ENCODE measurements at regions not wholly inside any gene's neighbourhood (a gene's known extent, or its start where the extent isn't known, plus 50 kb on each side); places are given as distances from the start of the nearest gene placed in this dataset.

- ATAC-seq = no peak
- Mint-ChIP-seq H3K9me3 (peaks cover 0 to 9% of the 10 kb centered on the region in 2 donors), H3K27ac (no peak overlapping the region), H3K36me3 (no peaks in the 10 kb centered on the region)
- DNase-seq (ENCODE audit: low spot score in 2 of 2) = no peak
These were observed 714.7 kb downstream of the EPHA4 start for GRCh38 chr2:220857368-220857767.

- no peak for DNase-seq (ENCODE audit: low spot score in 2 of 2)
- Mint-ChIP-seq H3K9me3 (peaks cover 0 to 9% of the 10 kb centered on the region in 2 donors), H3K27ac (no peak overlapping the region), H3K36me3 (no peaks in the 10 kb centered on the region)
- no peak for ATAC-seq
These were observed 714.0 kb downstream of the EPHA4 start for GRCh38 chr2:220858101-220858500.

- Mint-ChIP-seq H3K27ac (no peak overlapping the region), H3K9me3 (peaks cover 8 to 11% of the 10 kb centered on the region in 2 donors), H3K36me3 (no peaks in the 10 kb centered on the region)
- no peak for ATAC-seq
- no peak for DNase-seq (ENCODE audit: low spot score in 2 of 2)
These were observed 700.2 kb downstream of the EPHA4 start for GRCh38 chr2:220871909-220872308.

- Mint-ChIP-seq H3K27ac (no peak overlapping the region), H3K9me3 (no peaks in the 10 kb centered on the region), H3K36me3 (no peaks in the 10 kb centered on the region)
- ATAC-seq = no peak
- no peak for DNase-seq (ENCODE audit: low spot score in 2 of 2)
These were observed 695.9 kb downstream of the EPHA4 start for GRCh38 chr2:220876080-220876824.

GRCh38 chr2:220877491-220877890 is 694.6 kb downstream of the EPHA4 start:
- Mint-ChIP-seq H3K36me3 (no peaks in the 10 kb centered on the region), H3K27ac (no peak overlapping the region), H3K9me3 (no peaks in the 10 kb centered on the region)
- DNase-seq (ENCODE audit: low spot score in 2 of 2) (no peak), ATAC-seq (no peak)

- DNase-seq (ENCODE audit: low spot score in 2 of 2) (no peak), ATAC-seq (no peak)
- Mint-ChIP-seq H3K27ac (no peak overlapping the region), H3K9me3 (no peaks in the 10 kb centered on the region), H3K36me3 (no peaks in the 10 kb centered on the region)
These were observed 694.2 kb downstream of the EPHA4 start for GRCh38 chr2:220877897-220878296.

- Mint-ChIP-seq H3K9me3 (no peaks in the 10 kb centered on the region), H3K36me3 (no peaks in the 10 kb centered on the region), H3K27ac (no peak overlapping the region)
- DNase-seq (ENCODE audit: low spot score in 2 of 2) (no peak), ATAC-seq (no peak)
These were observed 691.2 kb downstream of the EPHA4 start for GRCh38 chr2:220880623-220881596.

GRCh38 chr2:220882507-220882906 is 689.6 kb downstream of the EPHA4 start:
- no peak for DNase-seq (ENCODE audit: low spot score in 2 of 2)
- no peaks in the 10 kb centered on the region for H3K9me3 Mint-ChIP-seq
- no peak overlapping the region for H3K27ac Mint-ChIP-seq
- no peaks in the 10 kb centered on the region for H3K36me3 Mint-ChIP-seq
- no peak for ATAC-seq

GRCh38 chr2:220885593-220885992 is 686.5 kb downstream of the EPHA4 start:
- DNase-seq (ENCODE audit: low spot score in 2 of 2) (no peak), ATAC-seq (no peak)
- H3K9me3 Mint-ChIP-seq = peaks cover 0 to under 1% of the 10 kb centered on the region in 2 donors
- H3K36me3 Mint-ChIP-seq = no peaks in the 10 kb centered on the region
- H3K27ac Mint-ChIP-seq = no peak overlapping the region

GRCh38 chr2:220887271-220887870 is 684.7 kb downstream of the EPHA4 start:
- no peak overlapping the region for H3K27ac Mint-ChIP-seq
- no peak for ATAC-seq
- no peak for DNase-seq (ENCODE audit: low spot score in 2 of 2)
- H3K36me3 Mint-ChIP-seq = no peaks in the 10 kb centered on the region
- peaks cover 0 to 4% of the 10 kb centered on the region in 2 donors for H3K9me3 Mint-ChIP-seq

- Mint-ChIP-seq H3K27ac (no peak overlapping the region), H3K9me3 (peaks cover 0 to 4% of the 10 kb centered on the region in 2 donors), H3K36me3 (no peaks in the 10 kb centered on the region)
- no peak for ATAC-seq
- DNase-seq (ENCODE audit: low spot score in 2 of 2) = no peak
These were observed 684.2 kb downstream of the EPHA4 start for GRCh38 chr2:220887876-220888275.

GRCh38 chr2:220890931-220891330 is 681.2 kb downstream of the EPHA4 start:
- Mint-ChIP-seq H3K27ac (no peak overlapping the region), H3K36me3 (no peaks in the 10 kb centered on the region), H3K9me3 (peaks cover 0 to 4% of the 10 kb centered on the region in 2 donors)
- DNase-seq (ENCODE audit: low spot score in 2 of 2) (no peak), ATAC-seq (no peak)

GRCh38 chr2:220891405-220891804 is 680.7 kb downstream of the EPHA4 start:
- Mint-ChIP-seq H3K27ac (no peak overlapping the region), H3K36me3 (no peaks in the 10 kb centered on the region), H3K9me3 (peaks cover 0 to 4% of the 10 kb centered on the region in 2 donors)
- ATAC-seq (no peak), DNase-seq (ENCODE audit: low spot score in 2 of 2) (no peak)

- H3K27ac Mint-ChIP-seq = no peak overlapping the region
- no peak for ATAC-seq
These were observed 680.0 kb downstream of the EPHA4 start for GRCh38 chr2:220892018-220892634.

GRCh38 chr2:220893411-220893810 is 678.7 kb downstream of the EPHA4 start:
- Mint-ChIP-seq H3K9me3 (peaks cover 0 to 4% of the 10 kb centered on the region in 2 donors), H3K27ac (no peak overlapping the region), H3K36me3 (no peaks in the 10 kb centered on the region)
- ATAC-seq = no peak
- DNase-seq (ENCODE audit: low spot score in 2 of 2) = no peak

More at GRCh38 chr2:220892018-220892634, 680.0 kb downstream of the EPHA4 start:
- Mint-ChIP-seq H3K9me3 (peaks cover 0 to 4% of the 10 kb centered on the region in 2 donors), H3K36me3 (no peaks in the 10 kb centered on the region)
- no peak for DNase-seq (ENCODE audit: low spot score in 2 of 2)

- ATAC-seq (no peak), DNase-seq (ENCODE audit: low spot score in 2 of 2) (no peak)
- H3K9me3 Mint-ChIP-seq = peaks cover 0 to 4% of the 10 kb centered on the region in 2 donors
- H3K27ac Mint-ChIP-seq = no peak overlapping the region
- H3K36me3 Mint-ChIP-seq = no peaks in the 10 kb centered on the region
These were observed 678.0 kb downstream of the EPHA4 start for GRCh38 chr2:220894069-220894468.

- Mint-ChIP-seq H3K36me3 (no peaks in the 10 kb centered on the region), H3K9me3 (no peaks in the 10 kb centered on the region), H3K27ac (no peak overlapping the region)
- DNase-seq (ENCODE audit: low spot score in 2 of 2) (no peak), ATAC-seq (no peak)
These were observed 672.6 kb downstream of the EPHA4 start for GRCh38 chr2:220899492-220899891.

Data from activated naive CD4-positive, alpha-beta T cell treated with anti-CD3 and anti-CD28 coated beads, Interleukin-2, amount 50 U/mL, for 72 hours (primary cell).